NB4 (cell line): ENCODE measurements at regions not wholly inside any gene's neighbourhood (a gene's known extent, or its start where the extent isn't known, plus 50 kb on each side); places are given as distances from the start of the nearest gene placed in this dataset.

ENCODE experiments used
- DNase-seq: peaks from one replicate; pipeline ENCODE4 v3.0.0; 2010; ENCODE audit warnings: low read depth
- H3K4me3 ChIP-seq: one replicate; pipeline ENCODE4 v1.5.1; 2011; ENCODE audit warnings: mild to moderate bottlenecking, low read depth, low read length, moderate library complexity
- CTCF ChIP-seq: IDR thresholded peaks from one replicate; pipeline ENCODE4 v1.5.1; 2012; ENCODE audit warnings: low read depth, low read length
- MAX ChIP-seq: IDR thresholded peaks from 2 replicates; pipeline ENCODE4 v1.6.1; 2011; ENCODE audit warnings: low read depth, low read length
- MYC ChIP-seq: IDR thresholded peaks from 2 replicates; pipeline ENCODE4 v1.6.1; 2011; ENCODE audit warnings: low read depth, low read length
- POLR2A ChIP-seq: IDR thresholded peaks from 2 replicates; pipeline ENCODE4 v1.6.1; 2011; ENCODE audit warnings: mild to moderate bottlenecking; ENCODE audit not compliant: insufficient read length; ENCODE audit errors: extremely low read depth

GRCh38 chr1:84062496-84062895, 63.6 kb upstream of the TTLL7 start:
- no peak for TF ChIP-seq CTCF
- no peak for TF ChIP-seq MYC
- no peak for TF ChIP-seq POLR2A
- no peak for TF ChIP-seq MAX
- no peak overlapping the region for H3K4me3 ChIP-seq
- no peak for DNase-seq

- no peak overlapping the region for H3K4me3 ChIP-seq
- TF ChIP-seq MAX (no peak), CTCF (no peak), POLR2A (no peak), MYC (no peak)
- no peak for DNase-seq
Observed at GRCh38 chr1:84061336-84061735, 62.4 kb upstream of the TTLL7 start.

- no peak for DNase-seq
- H3K4me3 ChIP-seq = no peak overlapping the region
- TF ChIP-seq CTCF (no peak), MAX (no peak), POLR2A (no peak), MYC (no peak)
Observed at GRCh38 chr1:84060781-84061180, 61.8 kb upstream of the TTLL7 start.

GRCh38 chr1:84048820-84049219, 49.9 kb upstream of the TTLL7 start:
- DNase-seq = no peak
- H3K4me3 ChIP-seq = no peak overlapping the region
- TF ChIP-seq POLR2A = no peak
- TF ChIP-seq CTCF = no peak
- TF ChIP-seq MAX = no peak
- TF ChIP-seq MYC = no peak
